Esophagus squamous epithelium (tissue), 5 donors: ENCODE measurements at regions not wholly inside any gene's neighbourhood (a gene's known extent, or its start where the extent isn't known, plus 50 kb on each side); places are given as distances from the start of the nearest gene placed in this dataset.

Source experiments
- DNase-seq: peaks from one replicate; lab custom pipeline; 2025; lab: John Stamatoyannopoulos, UW
- H3K27ac ChIP-seq, 4 donors: fragments of 200-600 bp; sonication (generic); one replicate each; pipeline ENCODE4 v1.5.1; 2016 to 2019; ENCODE audit warnings: mild to moderate bottlenecking in 1 of 4
- H3K27me3 ChIP-seq, 4 donors: fragments of 200-600 bp; sonication (generic); 1 replicate in 3 of 4; 2 replicates in 1 of 4; pipeline versions ENCODE4 v1.5.1 to v1.6.0; 2017 to 2021; ENCODE audit warnings: antibody characterized with exemption in 1 of 4
- H3K36me3 ChIP-seq, 3 donors: fragments of 200-600 bp; sonication (generic); one replicate each; pipeline ENCODE4 v1.5.1; 2016 to 2019
- H3K4me1 ChIP-seq, 3 donors: fragments of 200-600 bp; sonication (generic); one replicate each; pipeline ENCODE4 v1.5.1; 2017 to 2019
- H3K4me3 ChIP-seq, 4 donors: fragments of 200-600 bp; sonication (generic); 1 replicate in 3 of 4; 2 replicates in 1 of 4; pipeline ENCODE4 v1.5.1; 2016 to 2019; ENCODE audit warnings: mild to moderate bottlenecking in 2 of 4, moderate library complexity in 1 of 4
- H3K9me3 ChIP-seq, 3 donors: fragments of 200-600 bp; sonication (generic); one replicate each; pipeline ENCODE4 v1.5.1; 2016 to 2019
- CTCF ChIP-seq, 6 experiments: fragments of 450-650 bp in 4 of 6; fragments of 200-600 bp in 2 of 6; sonication (generic) in 2 of 6; IDR thresholded peaks; one replicate each; pipeline ENCODE4 v1.5.1; 2016 to 2019; ENCODE audit warnings: antibody characterized with exemption in 6 of 6, mild to moderate bottlenecking in 4 of 6, moderate library complexity in 4 of 6
- POLR2A ChIP-seq, 4 donors: fragments of 450-650 bp; IDR thresholded peaks; one replicate each; pipeline ENCODE4 v1.6.1; 2017; ENCODE audit warnings: antibody characterized with exemption in 4 of 4, mild to moderate bottlenecking in 4 of 4, moderate library complexity in 3 of 4
- WGBS, 2 donors: methylation state at CpG; one replicate each; pipeline ENCODE4 v1.1.5; 2018; 5-methylcytosine and 5-hydroxymethylcytosine counted together
- intact Hi-C: fragments of 100-400 bp; cut with DNase I; formaldehyde crosslinking; loops from one replicate; pipeline ENCODE4 v1.15.0; 2022
- donor health status: DM: yes; HTN: yes; CAD: no.

GRCh38 chr2:228840113-228840742 lies 430.9 kb downstream of the PID1 start:
- no peaks in the 10 kb centered on the region for H3K9me3 ChIP-seq
- intact Hi-C loops, result no loop called here
- 72 to 74% methylated on average over 6 of the region's 6 CpGs for WGBS, 2 donors
- H3K4me3 ChIP-seq, result no peak overlapping the region
- H3K36me3 ChIP-seq, result no peaks in the 10 kb centered on the region
- no peak overlapping the region for H3K27ac ChIP-seq
- DNase-seq, result no peak
- H3K4me1 ChIP-seq, result no peaks in the 10 kb centered on the region
- TF ChIP-seq CTCF (IDR thresholded peaks at IDR 0.05), result no peak
- no peak for TF ChIP-seq POLR2A (IDR thresholded peaks at IDR 0.05)
- H3K27me3 ChIP-seq, result no peaks in the 10 kb centered on the region

DNA sequence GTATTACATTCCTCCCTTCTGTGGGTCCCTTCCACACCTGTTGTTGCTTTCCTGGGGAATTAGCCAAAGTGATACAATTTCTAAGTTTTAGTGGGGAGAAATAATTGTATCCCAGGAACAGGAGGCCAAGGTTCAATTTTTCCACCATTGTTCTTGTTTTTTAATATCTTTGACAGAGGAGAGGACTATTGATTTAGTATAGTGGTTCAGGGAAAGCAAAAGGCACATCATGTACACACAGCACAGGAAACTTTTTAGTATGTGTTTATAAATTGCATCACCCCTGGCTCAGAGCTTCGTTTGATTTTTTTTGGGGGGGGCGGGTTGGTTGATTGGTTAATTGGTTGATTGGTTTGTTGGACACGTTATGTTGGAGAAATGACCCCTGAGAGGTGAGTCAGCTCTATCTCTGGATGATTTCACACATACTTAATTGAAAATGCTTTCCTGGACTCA lies 431.6 kb downstream of the PID1 start:
- no peaks in the 10 kb centered on the region for H3K27me3 ChIP-seq
- no peak for TF ChIP-seq CTCF (IDR thresholded peaks at IDR 0.05)
- no peak for TF ChIP-seq POLR2A (IDR thresholded peaks at IDR 0.05)
- no peak overlapping the region for H3K27ac ChIP-seq
- 23 to 44% methylated on average over 3 of the region's 3 CpGs for WGBS, 2 donors
- no peak overlapping the region for H3K4me3 ChIP-seq
- intact Hi-C loops, result no loop called here
- DNase-seq, result no peak
- H3K4me1 ChIP-seq, result no peaks in the 10 kb centered on the region
- H3K36me3 ChIP-seq, result no peaks in the 10 kb centered on the region
- H3K9me3 ChIP-seq, result no peaks in the 10 kb centered on the region

GRCh38 chr2:228838819-228839218 lies 432.3 kb downstream of the PID1 start:
- Histone ChIP-seq H3K27me3 (no peaks in the 10 kb centered on the region), H3K4me3 (no peak overlapping the region), H3K9me3 (no peaks in the 10 kb centered on the region), H3K4me1 (no peaks in the 10 kb centered on the region), H3K27ac (no peak overlapping the region), H3K36me3 (no peaks in the 10 kb centered on the region)
- DNase-seq, result no peak
- 39 to 56% methylated on average over 4 of the region's 4 CpGs for WGBS, 2 donors
- TF ChIP-seq POLR2A (IDR thresholded peaks at IDR 0.05) (no peak), CTCF (IDR thresholded peaks at IDR 0.05) (no peak)
- intact Hi-C loops, result no loop called here

DNA sequence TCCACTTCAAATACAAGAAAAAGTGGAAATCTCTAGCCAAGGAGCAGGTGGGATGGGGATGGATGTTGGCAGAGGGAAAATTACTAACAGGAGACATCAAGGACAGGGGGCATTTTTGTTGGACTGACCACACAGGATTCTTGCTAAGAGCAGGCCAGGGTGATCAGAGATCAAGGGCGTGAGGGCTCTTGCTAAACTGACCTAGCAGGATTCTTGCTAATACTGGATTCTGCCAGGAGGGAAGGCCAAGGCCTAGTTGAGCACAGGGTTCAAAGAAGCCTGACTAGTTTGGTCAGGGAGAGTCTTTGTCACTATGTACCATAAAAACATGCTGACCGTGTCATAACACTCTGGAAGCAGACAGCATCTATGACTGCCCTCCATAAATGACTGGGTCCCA lies 442.7 kb downstream of the PID1 start:
- H3K27ac ChIP-seq, result no peak overlapping the region
- H3K4me1 ChIP-seq, result no peaks in the 10 kb centered on the region
- no peaks in the 10 kb centered on the region for H3K9me3 ChIP-seq
- DNase-seq, result no peak
- TF ChIP-seq POLR2A (IDR thresholded peaks at IDR 0.05), result no peak
- TF ChIP-seq CTCF (IDR thresholded peaks at IDR 0.05), result no peak
- no peaks in the 10 kb centered on the region for H3K27me3 ChIP-seq
- intact Hi-C loops, result no loop called here
- H3K4me3 ChIP-seq, result no peak overlapping the region
- 54 to 69% methylated on average over 2 of the region's 2 CpGs for WGBS, 2 donors
- H3K36me3 ChIP-seq, result no peaks in the 10 kb centered on the region

- H3K4me3 ChIP-seq, result no peak overlapping the region
- no peaks in the 10 kb centered on the region for H3K36me3 ChIP-seq
- 48 to 60% methylated on average over 4 of the region's 4 CpGs for WGBS, 2 donors
- H3K9me3 ChIP-seq, result no peaks in the 10 kb centered on the region
- no peaks in the 10 kb centered on the region for H3K4me1 ChIP-seq
- TF ChIP-seq CTCF (IDR thresholded peaks at IDR 0.05), result no peak
- TF ChIP-seq POLR2A (IDR thresholded peaks at IDR 0.05), result no peak
- no peaks in the 10 kb centered on the region for H3K27me3 ChIP-seq
- intact Hi-C loops, result no loop called here
- no peak overlapping the region for H3K27ac ChIP-seq
- DNase-seq, result no peak
Measured at GRCh38 chr2:228827056-228827700, 443.9 kb downstream of the PID1 start.
